IMR-90 (cell line): ENCODE measurements at regions not wholly inside any gene's neighbourhood (a gene's known extent, or its start where the extent isn't known, plus 50 kb on each side); places are given as distances from the start of the nearest gene placed in this dataset.

Experiments used
- ATAC-seq: fragments of 200-7000 bp; cut with Tn5 transposase; 2 replicates; pipeline ENCODE4 v1.9.1; 2020; ENCODE audit warnings: low read depth, mild to moderate bottlenecking, moderate library complexity
- BruUV-seq: library from RNA; stranded (reverse); fragments of 400-500 nt; replicated peaks from 2 replicates; lab custom pipeline; 2021; lab: Mats Ljungman, UMichigan
- CTCF ChIA-PET: fragments of 300-600 bp; formaldehyde crosslinking; extraction: SDS; loops from one replicate; lab custom pipeline; 2021; ENCODE audit warnings: antibody characterized with exemption; lab: Yijun Ruan, JAX
- POLR2A ChIA-PET: fragments of 300-600 bp; sonication (Branson Sonifier 250); formaldehyde crosslinking; loops from one replicate; lab custom pipeline; 2022; ENCODE audit warnings: antibody characterized with exemption; ENCODE audit not compliant: unreplicated experiment; lab: Charles Lee
- DNase-seq: peaks from one replicate; pipeline ENCODE4 v3.0.0; 2013
- H2AFZ ChIP-seq: replicated peaks from 2 replicates; pipeline ENCODE3; 2013; ENCODE audit warnings: low read length, mild to moderate bottlenecking; ENCODE audit not compliant: poor library complexity
- H2AK5ac ChIP-seq: 2 replicates; pipeline ENCODE4 v1.6.1; 2013; ENCODE audit warnings: low read depth, low read length, inconsistent platforms
- H2AK9ac ChIP-seq: replicated peaks from 2 replicates; pipeline ENCODE3; 2013; ENCODE audit warnings: mild to moderate bottlenecking, low read depth, low read length, moderate library complexity; ENCODE audit not compliant: poor library complexity
- H2BK120ac ChIP-seq: 2 replicates; pipeline ENCODE4 v1.6.1; 2013; ENCODE audit warnings: low read depth, low read length, inconsistent platforms
- H2BK15ac ChIP-seq: 3 replicates; pipeline ENCODE4 v1.6.1; 2013; ENCODE audit warnings: low read depth, low read length, inconsistent platforms
- H2BK20ac ChIP-seq: 2 replicates; pipeline ENCODE4 v1.6.1; 2013; ENCODE audit warnings: low read depth, mild to moderate bottlenecking, inconsistent platforms, low read length, moderate library complexity
- H2BK5ac ChIP-seq: 2 replicates; pipeline ENCODE4 v1.6.1; 2013; ENCODE audit warnings: mild to moderate bottlenecking, low read depth, low read length, inconsistent platforms; ENCODE audit not compliant: poor library complexity, severe bottlenecking
- H3K14ac ChIP-seq: replicated peaks from 2 replicates; pipeline ENCODE4 v1.6.1; 2013; ENCODE audit warnings: low read depth, low read length, inconsistent platforms
- H3K18ac ChIP-seq: 2 replicates; pipeline ENCODE4 v1.6.1; 2013; ENCODE audit warnings: low read depth, low read length, control low read depth
- H3K23ac ChIP-seq: 2 replicates; pipeline ENCODE4 v1.6.1; 2013; ENCODE audit warnings: low read depth, low read length, inconsistent platforms
- H3K27ac ChIP-seq: 2 replicates; pipeline ENCODE4 v1.5.1; 2013; ENCODE audit warnings: mild to moderate bottlenecking, control low read depth, low read length; ENCODE audit not compliant: insufficient read depth
- H3K27me3 ChIP-seq: 2 replicates; pipeline ENCODE4 v1.6.1; 2013; ENCODE audit warnings: low read length; ENCODE audit not compliant: control insufficient read depth, insufficient read depth
- H3K36me3 ChIP-seq: 2 replicates; pipeline ENCODE4 v1.6.1; 2013; ENCODE audit warnings: low read length, mixed read lengths; ENCODE audit not compliant: control insufficient read depth, insufficient read depth
- H3K4ac ChIP-seq: 2 replicates; pipeline ENCODE4 v1.6.1; 2013; ENCODE audit warnings: low read depth, low read length, inconsistent platforms
- H3K4me1 ChIP-seq: 2 replicates; pipeline ENCODE4 v1.6.1; 2013; ENCODE audit warnings: low read length, mixed read lengths; ENCODE audit not compliant: control insufficient read depth, insufficient read depth
- H3K4me2 ChIP-seq: 2 replicates; pipeline ENCODE4 v1.6.1; 2013; ENCODE audit warnings: low read depth, mild to moderate bottlenecking, control low read depth, low read length, moderate library complexity
- H3K4me3 ChIP-seq: 2 replicates; pipeline ENCODE4 v1.5.1; 2013; ENCODE audit warnings: low read depth, mild to moderate bottlenecking, control low read depth, low read length, moderate library complexity; ENCODE audit not compliant: insufficient read depth
- H3K56ac ChIP-seq: 2 replicates; pipeline ENCODE4 v1.6.1; 2013; ENCODE audit warnings: low read length, inconsistent platforms; ENCODE audit not compliant: insufficient read depth; ENCODE audit errors: extremely low read depth
- H3K79me1 ChIP-seq, 2 experiments: 2 replicates each; pipeline ENCODE4 v1.6.1; 2013; ENCODE audit warnings: low read length in 2 of 2, inconsistent platforms in 1 of 2, low read depth in 1 of 2
- H3K9ac ChIP-seq: 2 replicates; pipeline ENCODE4 v1.6.1; 2013; ENCODE audit warnings: low read depth, low read length, control low read depth
- H3K9me1 ChIP-seq: 2 replicates; pipeline ENCODE4 v1.6.1; 2013; ENCODE audit warnings: low read length, inconsistent platforms; ENCODE audit not compliant: insufficient read depth
- H3K9me3 ChIP-seq: 2 replicates; pipeline ENCODE4 v1.6.1; 2013; ENCODE audit warnings: low read length; ENCODE audit not compliant: control insufficient read depth, insufficient read depth
- H4K20me1 ChIP-seq: 2 replicates; pipeline ENCODE4 v1.6.1; 2013; ENCODE audit warnings: low read length, inconsistent platforms; ENCODE audit not compliant: insufficient read depth
- H4K5ac ChIP-seq: 2 replicates; pipeline ENCODE4 v1.6.1; 2013; ENCODE audit warnings: mild to moderate bottlenecking, low read depth, low read length, control low read depth
- H4K8ac ChIP-seq, 2 experiments: 2 replicates each; pipeline ENCODE4 v1.6.1; 2013; ENCODE audit warnings: low read depth in 2 of 2, low read length in 2 of 2, control low read depth in 1 of 2, inconsistent platforms in 1 of 2
- H4K91ac ChIP-seq: 2 replicates; pipeline ENCODE4 v1.6.1; 2013; ENCODE audit warnings: low read depth, low read length, inconsistent platforms; ENCODE audit not compliant: insufficient read depth
- CTCF ChIP-seq: conservative IDR thresholded peaks from 2 replicates; pipeline ENCODE4 v1.5.1; 2012; ENCODE audit warnings: mild to moderate bottlenecking, low read depth, low read length, improper control_type of control experiment
- RAD21 ChIP-seq: IDR thresholded peaks from 2 replicates; pipeline ENCODE4 v1.6.1; 2012; ENCODE audit warnings: low read length, improper control_type of control experiment
- RCOR1 ChIP-seq: IDR thresholded peaks from 2 replicates; pipeline ENCODE4 v1.6.1; 2012; ENCODE audit warnings: mild to moderate bottlenecking, low read length, improper control_type of control experiment; ENCODE audit not compliant: insufficient replicate concordance
- WGBS, 2 experiments: methylation state at CpG; one replicate each; pipeline versions ENCODE4 v1.1.5 to v1.1.7; 2013; ENCODE audit warnings: missing lambda C conversion rate in 2 of 2; ENCODE audit not compliant: insufficient read length in 1 of 2; ENCODE audit errors: extremely low coverage in 2 of 2; 5-methylcytosine and 5-hydroxymethylcytosine counted together
- dilution Hi-C: fragments of 300-500 bp; cut with HindIII; formaldehyde crosslinking; loops from one replicate; pipeline ENCODE4 v1.14.3; 2018; ENCODE audit warnings: low sequenced_read_pairs; ENCODE audit not compliant: unreplicated experiment
- in situ Hi-C: fragments of 300-500 bp; cut with MboI; formaldehyde crosslinking; loops from 3 replicates; pipeline ENCODE4 v1.14.3; 2019; ENCODE audit warnings: low sequenced_read_pairs, inconsistent platforms, mixed read lengths
- intact Hi-C: fragments of 100-400 bp; cut with micrococcal nuclease; formaldehyde crosslinking; loops from 2 replicates; pipeline ENCODE4 v1.10.0; 2022

DNA sequence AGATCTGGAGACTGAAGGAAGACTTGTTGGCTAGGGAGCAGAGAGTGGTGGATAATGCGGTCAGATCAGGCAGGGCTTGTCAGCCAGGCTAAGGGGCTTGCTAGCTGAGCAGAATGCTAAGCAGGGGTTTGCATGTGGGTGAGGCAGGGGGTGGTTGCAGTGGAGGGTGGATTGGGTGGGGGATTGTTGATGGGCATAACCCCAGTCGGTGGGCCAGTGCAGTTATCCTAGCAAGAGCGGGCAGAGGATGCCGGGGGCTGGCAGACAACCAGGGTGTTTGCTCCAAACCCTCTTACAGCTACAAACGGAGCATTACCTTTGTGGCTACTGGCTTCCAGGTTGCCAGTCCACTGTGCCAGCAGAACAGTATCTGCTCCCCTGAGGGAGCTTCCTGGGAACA lies 131.5 kb upstream of the LGALSL start:
- Histone ChIP-seq H3K23ac (no peak overlapping the region), H3K4me2 (no peak overlapping the region), H3K9ac (no peak overlapping the region), H2BK5ac (no peak overlapping the region), H2BK20ac (no peak overlapping the region), H2AK5ac (no peak overlapping the region), H4K5ac (no peak overlapping the region), H3K14ac (no peak overlapping the region), H3K79me1 (no peaks in the 10 kb centered on the region), H3K4me1 (no peaks in the 10 kb centered on the region), H3K27ac (no peak overlapping the region), H3K56ac (no peak overlapping the region), H3K9me3 (peaks cover 4% of the 10 kb centered on the region), H2BK120ac (no peak overlapping the region), H4K91ac (no peak overlapping the region), H3K4me3 (no peak overlapping the region), H2AK9ac (no peak overlapping the region), H4K20me1 (no peaks in the 10 kb centered on the region), H3K4ac (no peak overlapping the region), H3K18ac (no peak overlapping the region), H2AFZ (no peak overlapping the region), H3K27me3 (peaks cover 51% of the 10 kb centered on the region), H4K8ac (no peak overlapping the region), H3K36me3 (no peaks in the 10 kb centered on the region), H2BK15ac (no peak overlapping the region), H3K9me1 (no peaks in the 10 kb centered on the region; the same call in 1 of the 2 replicates)
- no peak for TF ChIP-seq CTCF
- TF ChIP-seq RAD21: no peak
- no peak for TF ChIP-seq RCOR1
- no TSS peak for BruUV-seq
- in situ Hi-C loops: no loop called here
- ChIA-PET CTCF (no interaction called here), POLR2A (no interaction called here)
- no peak for DNase-seq
- WGBS, 2 experiments: 80% methylated on average over 2 of the region's 5 CpGs; no CpG with 5 or more reads in 1 of the 2 experiments
- dilution Hi-C loops: loop anchor here (25.0 kb wide), 1 partner anchor 260 kb away; no protein-coding TSS in a partner anchor
- intact Hi-C loops: no loop called here
- ATAC-seq: no peak
